GM19467 (cell line): ENCODE measurements at regions not wholly inside any gene's neighbourhood (a gene's known extent, or its start where the extent isn't known, plus 50 kb on each side); places are given as distances from the start of the nearest gene placed in this dataset.

Experiments
- ATAC-seq: cut with Tn5 transposase; IDR thresholded peaks from one replicate; pipeline ENCODE4 v1.9.1; 2021; ENCODE audit warnings: mild to moderate bottlenecking, moderate library complexity; ENCODE audit not compliant: unreplicated experiment

GRCh38 chr3:59593380-59593779 lies 543.6 kb upstream of the CFAP20DC start:
- no peak for ATAC-seq

- no peak for ATAC-seq
Observed at GRCh38 chr3:59580996-59581395, 531.2 kb upstream of the CFAP20DC start.

- ATAC-seq = no peak
Observed at GRCh38 chr3:59580499-59580898, 530.7 kb upstream of the CFAP20DC start.

- no peak for ATAC-seq
Observed at GRCh38 chr3:59578129-59578528, 528.3 kb upstream of the CFAP20DC start.

- ATAC-seq = no peak
Observed at GRCh38 chr3:59576606-59577005, 526.8 kb upstream of the CFAP20DC start.

- ATAC-seq = no peak
Observed at GRCh38 chr3:59575113-59576001, 525.5 kb upstream of the CFAP20DC start.

- no peak for ATAC-seq
Observed at GRCh38 chr3:59573911-59574310, 524.1 kb upstream of the CFAP20DC start.

GRCh38 chr3:59572106-59572505 lies 522.3 kb upstream of the CFAP20DC start:
- no peak for ATAC-seq

GRCh38 chr3:59570806-59571205 lies 521.0 kb upstream of the CFAP20DC start:
- no peak for ATAC-seq

- no peak for ATAC-seq
Observed at GRCh38 chr3:59567661-59568060, 517.8 kb upstream of the CFAP20DC start.

GRCh38 chr3:59566481-59566975 lies 516.7 kb upstream of the CFAP20DC start:
- peak; percentile 96 for ATAC-seq

GRCh38 chr3:59565125-59565524 lies 515.3 kb upstream of the CFAP20DC start:
- ATAC-seq = no peak

- no peak for ATAC-seq
Observed at GRCh38 chr3:59563966-59564365, 514.1 kb upstream of the CFAP20DC start.

- ATAC-seq = no peak
Observed at GRCh38 chr3:59563072-59563605, 513.3 kb upstream of the CFAP20DC start.

GRCh38 chr3:59559721-59560435 lies 510.1 kb upstream of the CFAP20DC start:
- no peak for ATAC-seq

- no peak for ATAC-seq
Observed at GRCh38 chr3:59558906-59559720, 509.3 kb upstream of the CFAP20DC start.

GRCh38 chr3:59555593-59556315 lies 505.9 kb upstream of the CFAP20DC start:
- no peak for ATAC-seq

GRCh38 chr3:59553076-59553475 lies 503.3 kb upstream of the CFAP20DC start:
- no peak for ATAC-seq

GRCh38 chr3:59551834-59552233 lies 502.0 kb upstream of the CFAP20DC start:
- ATAC-seq = no peak

- no peak for ATAC-seq
Observed at GRCh38 chr3:59549962-59550361, 500.1 kb upstream of the CFAP20DC start.
